Nephron progenitor cell (in vitro differentiated cells): ENCODE measurements at regions not wholly inside any gene's neighbourhood (a gene's known extent, or its start where the extent isn't known, plus 50 kb on each side); places are given as distances from the start of the nearest gene placed in this dataset.
A peak's percentile ranks its signal among the peaks of the same experiment; 100 is the strongest.
"Not testable (repeated sequence)": the region's sequence is repeated elsewhere in the genome, so short reads cannot be mapped to it uniquely, and the experiment has no call there.

ENCODE experiments used
- DNase-seq: peaks from one replicate; pipeline ENCODE4 v3.0.0; 2021
- H3K27ac Mint-ChIP-seq: 2 replicates; pipeline ENCODE4 v1.8.0; 2021; ENCODE audit warnings: mild to moderate bottlenecking, moderate library complexity, mixed read lengths
- H3K27me3 Mint-ChIP-seq: 2 replicates; pipeline ENCODE4 v1.8.0; 2021; ENCODE audit warnings: mild to moderate bottlenecking, low read depth, mixed read lengths; ENCODE audit not compliant: poor library complexity
- H3K36me3 Mint-ChIP-seq: 2 replicates; pipeline ENCODE4 v1.8.0; 2021; ENCODE audit warnings: low read depth, mixed read lengths
- H3K4me1 Mint-ChIP-seq: 2 replicates; pipeline ENCODE4 v1.8.0; 2021; ENCODE audit warnings: mixed read lengths
- H3K4me3 Mint-ChIP-seq: 2 replicates; pipeline ENCODE4 v1.8.0; 2021; ENCODE audit warnings: mild to moderate bottlenecking, moderate library complexity, mixed read lengths
- H3K9me3 Mint-ChIP-seq: 2 replicates; pipeline ENCODE4 v1.8.0; 2021; ENCODE audit warnings: mild to moderate bottlenecking, moderate library complexity, mixed read lengths
- TF ChIP-seq, protein P1 (sequence below): fragments of 200-600 bp; sonication (generic); IDR thresholded peaks from 2 replicates; pipeline ENCODE4 v1.5.0; 2021; ENCODE audit warnings: antibody characterized with exemption

DNA sequence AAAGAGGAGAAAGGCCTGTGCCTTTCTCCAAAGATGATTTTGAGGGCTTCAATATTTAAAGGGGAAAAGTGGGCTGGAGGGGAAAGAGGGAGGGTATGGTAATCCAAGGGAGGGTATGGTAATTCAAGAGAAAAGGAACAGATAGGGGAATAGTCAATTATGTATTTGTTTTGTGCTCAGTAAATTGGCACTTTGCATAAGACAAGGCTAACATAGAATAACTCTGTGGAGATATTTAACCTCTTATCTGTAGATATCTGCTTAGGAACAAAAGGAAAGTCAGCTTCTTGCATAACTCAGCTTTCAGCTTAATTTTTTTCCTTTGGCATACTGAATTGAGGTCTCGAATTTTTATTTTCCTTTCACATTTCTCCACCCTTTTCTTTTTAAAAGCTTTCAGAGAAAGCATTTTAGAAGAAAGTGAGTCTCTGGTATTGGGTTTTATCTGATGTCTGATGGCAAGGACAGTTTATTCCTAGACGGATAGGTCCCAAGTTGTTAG is 119.9 kb upstream of the F3 start:
- peaks cover 7% of the 10 kb centered on the region for H3K9me3 Mint-ChIP-seq
- H3K36me3 Mint-ChIP-seq, result no peaks in the 10 kb centered on the region
- no peak overlapping the region for H3K4me3 Mint-ChIP-seq
- H3K27ac Mint-ChIP-seq, result no peak overlapping the region
- no peaks in the 10 kb centered on the region for H3K27me3 Mint-ChIP-seq
- DNase-seq, result no peak
- TF ChIP-seq, protein P1, sequence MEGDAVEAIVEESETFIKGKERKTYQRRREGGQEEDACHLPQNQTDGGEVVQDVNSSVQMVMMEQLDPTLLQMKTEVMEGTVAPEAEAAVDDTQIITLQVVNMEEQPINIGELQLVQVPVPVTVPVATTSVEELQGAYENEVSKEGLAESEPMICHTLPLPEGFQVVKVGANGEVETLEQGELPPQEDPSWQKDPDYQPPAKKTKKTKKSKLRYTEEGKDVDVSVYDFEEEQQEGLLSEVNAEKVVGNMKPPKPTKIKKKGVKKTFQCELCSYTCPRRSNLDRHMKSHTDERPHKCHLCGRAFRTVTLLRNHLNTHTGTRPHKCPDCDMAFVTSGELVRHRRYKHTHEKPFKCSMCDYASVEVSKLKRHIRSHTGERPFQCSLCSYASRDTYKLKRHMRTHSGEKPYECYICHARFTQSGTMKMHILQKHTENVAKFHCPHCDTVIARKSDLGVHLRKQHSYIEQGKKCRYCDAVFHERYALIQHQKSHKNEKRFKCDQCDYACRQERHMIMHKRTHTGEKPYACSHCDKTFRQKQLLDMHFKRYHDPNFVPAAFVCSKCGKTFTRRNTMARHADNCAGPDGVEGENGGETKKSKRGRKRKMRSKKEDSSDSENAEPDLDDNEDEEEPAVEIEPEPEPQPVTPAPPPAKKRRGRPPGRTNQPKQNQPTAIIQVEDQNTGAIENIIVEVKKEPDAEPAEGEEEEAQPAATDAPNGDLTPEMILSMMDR, result no peak
- peaks cover 39% of the 10 kb centered on the region for H3K4me1 Mint-ChIP-seq

DNA sequence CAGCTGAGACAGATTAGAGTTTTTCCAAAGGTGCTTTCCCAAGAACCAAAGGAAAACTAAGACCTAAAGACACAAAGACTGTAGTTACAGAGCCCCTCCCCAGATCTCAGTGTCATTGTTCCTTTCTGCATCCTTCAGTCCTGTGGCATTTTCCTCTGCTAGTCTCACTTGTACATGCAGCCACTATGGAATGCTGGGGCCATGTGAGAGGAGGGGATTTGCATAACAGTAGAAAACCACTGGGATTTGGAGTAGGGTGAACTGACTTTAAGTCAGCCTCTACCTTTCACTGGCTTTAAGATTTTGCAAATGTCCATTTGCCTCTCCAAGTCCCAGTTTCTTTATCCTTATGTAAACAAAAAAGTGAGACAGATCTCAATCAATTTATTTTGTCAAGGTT is 119.4 kb upstream of the F3 start:
- DNase-seq, result no peak
- Mint-ChIP-seq H3K27me3 (no peaks in the 10 kb centered on the region), H3K36me3 (no peaks in the 10 kb centered on the region), H3K27ac (peak overlapping the region; percentile 46), H3K4me1 (peaks cover 39% of the 10 kb centered on the region), H3K9me3 (peaks cover 7% of the 10 kb centered on the region), H3K4me3 (no peak overlapping the region)
- TF ChIP-seq, protein P1, result no peak

GRCh38 chr1:94660258-94660657 is 118.7 kb upstream of the F3 start:
- TF ChIP-seq, protein P1, result no peak
- Mint-ChIP-seq H3K27ac (peak overlapping the region; percentile 46), H3K4me1 (peaks cover 39% of the 10 kb centered on the region), H3K9me3 (peaks cover 7% of the 10 kb centered on the region), H3K36me3 (no peaks in the 10 kb centered on the region), H3K4me3 (no peak overlapping the region), H3K27me3 (no peaks in the 10 kb centered on the region)
- DNase-seq, result no peak

GRCh38 chr1:94659202-94659601 is 117.6 kb upstream of the F3 start:
- peaks cover 35% of the 10 kb centered on the region for H3K4me1 Mint-ChIP-seq
- not testable (repeated sequence) for H3K36me3 Mint-ChIP-seq, DNase-seq, H3K27ac Mint-ChIP-seq, H3K27me3 Mint-ChIP-seq, H3K4me3 Mint-ChIP-seq, H3K9me3 Mint-ChIP-seq

GRCh38 chr1:94658221-94658620 is 116.7 kb upstream of the F3 start:
- H3K4me1 Mint-ChIP-seq, result peaks cover 45% of the 10 kb centered on the region
- no peaks in the 10 kb centered on the region for H3K27me3 Mint-ChIP-seq
- no peak for DNase-seq
- no peaks in the 10 kb centered on the region for H3K9me3 Mint-ChIP-seq
- TF ChIP-seq, protein P1, result no peak
- no peak overlapping the region for H3K27ac Mint-ChIP-seq
- H3K4me3 Mint-ChIP-seq, result no peak overlapping the region
- no peaks in the 10 kb centered on the region for H3K36me3 Mint-ChIP-seq

- not testable (repeated sequence) for H3K27me3 Mint-ChIP-seq, H3K27ac Mint-ChIP-seq, H3K36me3 Mint-ChIP-seq, H3K4me3 Mint-ChIP-seq, DNase-seq, H3K9me3 Mint-ChIP-seq
- peaks cover 45% of the 10 kb centered on the region for H3K4me1 Mint-ChIP-seq
Measured at GRCh38 chr1:94657776-94658175, 116.2 kb upstream of the F3 start.

- Mint-ChIP-seq H3K36me3 (no peaks in the 10 kb centered on the region), H3K4me1 (peaks cover 40% of the 10 kb centered on the region), H3K27me3 (no peaks in the 10 kb centered on the region), H3K9me3 (no peaks in the 10 kb centered on the region), H3K4me3 (no peak overlapping the region), H3K27ac (no peak overlapping the region)
- DNase-seq, result no peak
- TF ChIP-seq, protein P1, result no peak
Measured at GRCh38 chr1:94656967-94657366, 115.4 kb upstream of the F3 start.
